BJ (cell line): ENCODE measurements at regions not wholly inside any gene's neighbourhood (a gene's known extent, or its start where the extent isn't known, plus 50 kb on each side); places are given as distances from the start of the nearest gene placed in this dataset.

Source experiments
- CTCF ChIA-PET: fragments of 350-600 bp; formaldehyde crosslinking; extraction: SDS; loops from one replicate; lab custom pipeline; 2021; ENCODE audit warnings: antibody characterized with exemption, inconsistent platforms; lab: Yijun Ruan, JAX
- POLR2A ChIA-PET: fragments of 300-600 bp; sonication (Branson Sonifier 250); formaldehyde crosslinking; extraction: SDS; loops from one replicate; lab custom pipeline; 2021; ENCODE audit warnings: antibody characterized with exemption; lab: Charles Lee
- DNase-seq: peaks from one replicate; pipeline ENCODE4 v3.0.0-alpha.2; 2011; ENCODE audit warnings: low read depth
- H3K27me3 ChIP-seq: 2 replicates; pipeline ENCODE4 v1.6.0; 2011; ENCODE audit warnings: low read length; ENCODE audit not compliant: control insufficient read depth, insufficient read depth
- H3K36me3 ChIP-seq: 2 replicates; pipeline ENCODE4 v1.5.1; 2011; ENCODE audit warnings: low read length; ENCODE audit not compliant: control insufficient read depth, insufficient read depth
- H3K4me3 ChIP-seq: 2 replicates; pipeline ENCODE4 v1.5.1; 2011; ENCODE audit warnings: low read depth, mild to moderate bottlenecking, control low read depth, low read length
- TF ChIP-seq, protein P1 (sequence below): IDR thresholded peaks from 2 replicates; pipeline ENCODE4 v1.5.1; 2011; ENCODE audit warnings: low read depth, mild to moderate bottlenecking, control low read depth, inconsistent platforms, low read length, moderate library complexity; ENCODE audit not compliant: insufficient read depth

DNA sequence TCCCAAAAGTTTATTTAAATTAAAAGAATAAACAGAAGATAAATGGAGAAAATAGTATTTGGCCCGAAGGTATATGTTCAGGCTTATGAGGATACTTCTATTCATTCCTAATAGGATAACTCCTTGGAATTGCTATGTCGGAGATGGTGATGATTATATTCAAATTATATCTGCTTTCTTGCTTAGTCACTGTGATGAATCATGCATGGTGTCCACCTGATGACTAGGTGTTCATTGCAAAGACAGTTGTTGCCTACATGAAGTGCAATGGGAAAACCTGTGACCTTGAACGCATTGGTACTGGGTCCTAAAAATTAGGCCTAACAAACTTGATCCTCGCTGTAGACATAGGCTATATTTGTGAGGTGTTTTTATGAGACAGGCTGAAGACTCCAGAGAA is 617.3 kb upstream of the ZEB2 start:
- no peak for DNase-seq
- no peak overlapping the region for H3K4me3 ChIP-seq
- H3K36me3 ChIP-seq = no peaks in the 10 kb centered on the region
- TF ChIP-seq, protein P1, sequence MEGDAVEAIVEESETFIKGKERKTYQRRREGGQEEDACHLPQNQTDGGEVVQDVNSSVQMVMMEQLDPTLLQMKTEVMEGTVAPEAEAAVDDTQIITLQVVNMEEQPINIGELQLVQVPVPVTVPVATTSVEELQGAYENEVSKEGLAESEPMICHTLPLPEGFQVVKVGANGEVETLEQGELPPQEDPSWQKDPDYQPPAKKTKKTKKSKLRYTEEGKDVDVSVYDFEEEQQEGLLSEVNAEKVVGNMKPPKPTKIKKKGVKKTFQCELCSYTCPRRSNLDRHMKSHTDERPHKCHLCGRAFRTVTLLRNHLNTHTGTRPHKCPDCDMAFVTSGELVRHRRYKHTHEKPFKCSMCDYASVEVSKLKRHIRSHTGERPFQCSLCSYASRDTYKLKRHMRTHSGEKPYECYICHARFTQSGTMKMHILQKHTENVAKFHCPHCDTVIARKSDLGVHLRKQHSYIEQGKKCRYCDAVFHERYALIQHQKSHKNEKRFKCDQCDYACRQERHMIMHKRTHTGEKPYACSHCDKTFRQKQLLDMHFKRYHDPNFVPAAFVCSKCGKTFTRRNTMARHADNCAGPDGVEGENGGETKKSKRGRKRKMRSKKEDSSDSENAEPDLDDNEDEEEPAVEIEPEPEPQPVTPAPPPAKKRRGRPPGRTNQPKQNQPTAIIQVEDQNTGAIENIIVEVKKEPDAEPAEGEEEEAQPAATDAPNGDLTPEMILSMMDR = no peak
- ChIA-PET CTCF (no interaction called here), POLR2A (no interaction called here)
- H3K27me3 ChIP-seq = no peaks in the 10 kb centered on the region

DNA sequence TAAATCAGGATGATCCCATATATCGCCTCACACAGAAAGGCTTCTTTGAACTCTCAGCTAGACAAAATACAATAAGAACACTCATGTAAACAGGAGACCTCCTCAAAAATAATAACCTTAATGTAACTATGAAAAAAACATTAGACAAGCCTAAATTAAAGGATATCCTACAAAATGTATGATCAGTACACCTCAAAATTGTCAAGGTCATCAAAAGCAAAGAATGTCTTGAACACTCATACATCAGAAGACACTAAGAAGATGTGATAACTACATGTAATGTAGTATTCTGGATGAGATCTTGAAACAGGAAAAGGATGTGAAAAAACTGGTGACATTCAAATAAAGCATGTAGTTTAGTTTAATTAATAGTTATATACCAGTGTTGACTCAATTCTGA is 616.8 kb upstream of the ZEB2 start:
- Histone ChIP-seq H3K36me3 (no peaks in the 10 kb centered on the region), H3K27me3 (no peaks in the 10 kb centered on the region), H3K4me3 (no peak overlapping the region)
- no peak for DNase-seq
- ChIA-PET CTCF (no interaction called here), POLR2A (no interaction called here)
- TF ChIP-seq, protein P1 = no peak

DNA sequence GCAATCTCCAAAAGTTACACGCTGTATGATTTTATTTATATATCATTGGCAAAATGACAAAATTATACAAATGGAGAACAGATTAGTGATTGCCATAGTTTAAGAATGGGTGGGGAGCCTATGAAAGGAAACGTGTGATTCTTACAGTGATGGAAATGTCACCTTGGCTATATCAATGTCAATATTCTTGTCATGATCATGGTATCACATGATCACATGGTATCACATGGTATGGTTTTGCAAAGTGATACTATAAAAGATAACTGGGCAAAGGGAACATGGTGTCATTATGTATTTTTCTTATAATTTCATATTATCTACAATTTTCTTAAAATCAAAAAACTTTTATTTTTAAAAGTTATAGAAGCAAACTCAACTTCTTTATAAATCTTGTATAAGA is 606.2 kb upstream of the ZEB2 start:
- H3K36me3 ChIP-seq = no peaks in the 10 kb centered on the region
- H3K4me3 ChIP-seq = no peak overlapping the region
- POLR2A ChIA-PET = no interaction called here
- CTCF ChIA-PET = no interaction called here
- DNase-seq = no peak
- H3K27me3 ChIP-seq = no peaks in the 10 kb centered on the region
- TF ChIP-seq, protein P1 = no peak

GRCh38 chr2:145124085-145124484 is 604.2 kb upstream of the ZEB2 start:
- H3K36me3 ChIP-seq = no peaks in the 10 kb centered on the region
- DNase-seq = no peak
- no peaks in the 10 kb centered on the region for H3K27me3 ChIP-seq
- ChIA-PET CTCF (interaction anchor here (1.3 kb wide), 1 partner anchor 11 kb away, joined by 4 read pairs; no protein-coding TSS in a partner anchor), POLR2A (no interaction called here)
- H3K4me3 ChIP-seq = no peak overlapping the region
- TF ChIP-seq, protein P1 = no peak

DNA sequence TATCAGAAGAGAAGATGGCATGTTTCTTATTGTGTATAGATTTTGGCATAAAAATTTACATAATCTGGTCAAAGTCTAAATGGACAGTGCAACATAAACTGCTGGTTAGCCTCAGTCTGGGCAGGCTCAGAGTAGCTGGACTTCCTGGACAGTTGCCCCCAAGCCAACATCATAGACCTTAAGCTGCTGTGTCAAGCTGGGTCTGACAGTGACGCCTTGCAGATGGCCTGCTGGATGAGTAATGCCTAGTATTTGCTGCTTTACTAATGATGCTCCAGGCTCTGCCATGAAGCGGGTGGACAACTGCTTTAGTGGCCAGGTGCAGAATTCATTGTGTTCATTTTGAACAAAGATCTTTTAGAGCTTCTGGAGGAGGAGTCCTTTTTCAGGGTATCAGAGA is 603.7 kb upstream of the ZEB2 start:
- no peaks in the 10 kb centered on the region for H3K36me3 ChIP-seq
- no peak for DNase-seq
- TF ChIP-seq, protein P1 = no peak
- no peaks in the 10 kb centered on the region for H3K27me3 ChIP-seq
- ChIA-PET CTCF (no interaction called here), POLR2A (no interaction called here)
- H3K4me3 ChIP-seq = no peak overlapping the region
